Endometrium (tissue), 2 donors: ENCODE measurements at regions not wholly inside any gene's neighbourhood (a gene's known extent, or its start where the extent isn't known, plus 50 kb on each side); places are given as distances from the start of the nearest gene placed in this dataset.

Experiments used
- FAIRE-seq: peaks from 2 replicates; lab custom pipeline; 2012; peaks lifted over from hg19 to GRCh38; lab: Jason Lieb, UNC
- donor health status: control.
- donor health status: control.

GRCh38 chr13:70505809-70506208, 397.6 kb upstream of the KLHL1 start:
- no peak for FAIRE-seq

- no peak for FAIRE-seq
Observed at GRCh38 chr13:70502944-70503343, 394.7 kb upstream of the KLHL1 start.

GRCh38 chr13:70490320-70490935, 382.2 kb upstream of the KLHL1 start:
- no peak for FAIRE-seq

GRCh38 chr13:70484931-70485330, 376.7 kb upstream of the KLHL1 start:
- FAIRE-seq = no peak

- FAIRE-seq = no peak
Observed at GRCh38 chr13:70483599-70484276, 375.5 kb upstream of the KLHL1 start.

GRCh38 chr13:70473907-70474306, 365.7 kb upstream of the KLHL1 start:
- FAIRE-seq = no peak

- no peak for FAIRE-seq
Observed at GRCh38 chr13:70469077-70469476, 360.8 kb upstream of the KLHL1 start.

- no peak for FAIRE-seq
Observed at GRCh38 chr13:70457474-70457873, 349.2 kb upstream of the KLHL1 start.

GRCh38 chr13:70448820-70449219, 340.6 kb upstream of the KLHL1 start:
- FAIRE-seq = no peak

- FAIRE-seq = no peak
Observed at GRCh38 chr13:70432276-70432805, 324.1 kb upstream of the KLHL1 start.

- FAIRE-seq = no peak
Observed at GRCh38 chr13:70430256-70430655, 322.0 kb upstream of the KLHL1 start.

- FAIRE-seq = no peak
Observed at GRCh38 chr13:70424928-70425327, 316.7 kb upstream of the KLHL1 start.

- no peak for FAIRE-seq
Observed at GRCh38 chr13:70424428-70424827, 316.2 kb upstream of the KLHL1 start.

GRCh38 chr13:70415136-70415535, 306.9 kb upstream of the KLHL1 start:
- no peak for FAIRE-seq

- FAIRE-seq = no peak
Observed at GRCh38 chr13:70408865-70409264, 300.6 kb upstream of the KLHL1 start.

GRCh38 chr13:70407486-70407885, 299.2 kb upstream of the KLHL1 start:
- FAIRE-seq = no peak

- FAIRE-seq = no peak
Observed at GRCh38 chr13:70405266-70405665, 297.0 kb upstream of the KLHL1 start.

GRCh38 chr13:70394031-70394548, 285.8 kb upstream of the KLHL1 start:
- no peak for FAIRE-seq

GRCh38 chr13:70391678-70392077, 283.4 kb upstream of the KLHL1 start:
- FAIRE-seq = no peak

- FAIRE-seq = no peak
Observed at GRCh38 chr13:70390968-70391367, 282.7 kb upstream of the KLHL1 start.

- no peak for FAIRE-seq
Observed at GRCh38 chr13:70390064-70390463, 281.8 kb upstream of the KLHL1 start.

- no peak for FAIRE-seq
Observed at GRCh38 chr13:70388935-70389334, 280.7 kb upstream of the KLHL1 start.

- FAIRE-seq = no peak
Observed at GRCh38 chr13:70386919-70387318, 278.7 kb upstream of the KLHL1 start.

GRCh38 chr13:70385852-70386251, 277.6 kb upstream of the KLHL1 start:
- no peak for FAIRE-seq
